Ovary (tissue), 7 donors: ENCODE measurements at regions not wholly inside any gene's neighbourhood (a gene's known extent, or its start where the extent isn't known, plus 50 kb on each side); places are given as distances from the start of the nearest gene placed in this dataset.
"Not testable (repeated sequence)": the region's sequence is repeated elsewhere in the genome, so short reads cannot be mapped to it uniquely, and the experiment has no call there.

Experiments
- DNase-seq, 5 donors: peaks; one replicate each; pipeline ENCODE4 v3.0.0-alpha.2; 2019 to 2020
- H3K27ac ChIP-seq, 2 donors: fragments of 200-600 bp; one replicate each; pipeline versions ENCODE4 v1.5.1 to v1.8.0; 2019 to 2022
- H3K27me3 ChIP-seq: fragments of 200-600 bp; one replicate; pipeline ENCODE4 v1.8.0; 2022
- H3K36me3 ChIP-seq: fragments of 200-600 bp; sonication (generic); one replicate; pipeline ENCODE4 v1.5.1; 2019
- H3K4me1 ChIP-seq: one replicate; pipeline ENCODE4 v1.8.1; 2013; ENCODE audit warnings: mild to moderate bottlenecking, moderate library complexity; ENCODE audit not compliant: insufficient read depth
- H3K4me3 ChIP-seq: fragments of 200-600 bp; sonication (generic); one replicate; pipeline ENCODE4 v1.5.1; 2017
- H3K9me3 ChIP-seq, 2 donors: fragments of 200-600 bp in 1 of 2; sonication (generic) in 1 of 2; one replicate each; pipeline versions ENCODE4 v1.5.1 to v1.8.1; 2013 to 2019; ENCODE audit warnings: mild to moderate bottlenecking in 1 of 2, moderate library complexity in 1 of 2
- WGBS, 3 donors: extraction: QIAGEN DNeasy Blood & Tissue Kit in 1 of 3; methylation state at CpG; one replicate each; pipeline versions ENCODE4 v1.1.5 to v1.1.7; 2013 to 2017; 5-methylcytosine and 5-hydroxymethylcytosine counted together
- intact Hi-C, 4 donors: fragments of 100-400 bp; cut with DNase I; formaldehyde crosslinking; loops; one replicate each; pipeline versions ENCODE4 v1.11.0 to v1.15.1; 2022 to 2023
- donor health status: DM: no; HTN: no; CAD: no; lungs with moderate emphysema.
- donor health status: DM: no; HTN: no; CAD: no.
- donor health status: Bipolar disorder and iron deficiency.
- donor health status: DM: no; HTN: no; CAD: no.
- donor health status: DM: yes; HTN: yes; CAD: no.

DNA sequence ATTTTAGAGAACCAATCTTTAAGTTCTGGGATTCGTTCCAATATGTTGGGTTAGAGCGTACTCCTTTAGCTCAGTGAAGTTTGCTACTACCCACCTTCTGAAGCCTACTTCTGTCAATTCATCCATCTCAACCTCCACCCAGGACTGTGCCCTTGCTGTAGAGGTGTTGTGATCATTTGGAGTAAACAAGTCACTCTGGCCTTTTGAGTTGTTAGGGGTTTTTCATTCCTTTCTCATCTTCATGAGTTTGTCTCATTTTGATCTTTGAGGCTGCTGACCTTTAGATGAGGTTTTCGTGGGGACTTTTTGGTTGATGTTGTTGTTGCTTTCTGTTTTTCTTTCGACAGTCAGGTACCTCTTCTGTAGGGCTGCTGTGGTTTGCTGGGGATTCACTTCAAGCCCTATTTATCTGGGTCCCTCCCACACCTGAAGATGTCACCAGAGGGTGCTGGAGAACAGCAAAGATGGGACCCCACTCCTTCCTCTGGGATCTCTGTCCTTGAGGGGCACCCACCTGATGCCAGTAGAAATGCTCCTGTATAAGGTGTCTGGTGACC, 158.4 kb downstream of the ANKRD36B start:
- no CpG with 5 or more reads among the region's 4 CpGs for WGBS, 3 donors
- H3K36me3 ChIP-seq, H3K9me3 ChIP-seq, intact Hi-C loops, H3K4me3 ChIP-seq, H3K4me1 ChIP-seq, H3K27me3 ChIP-seq, DNase-seq, H3K27ac ChIP-seq: not testable (repeated sequence)

DNA sequence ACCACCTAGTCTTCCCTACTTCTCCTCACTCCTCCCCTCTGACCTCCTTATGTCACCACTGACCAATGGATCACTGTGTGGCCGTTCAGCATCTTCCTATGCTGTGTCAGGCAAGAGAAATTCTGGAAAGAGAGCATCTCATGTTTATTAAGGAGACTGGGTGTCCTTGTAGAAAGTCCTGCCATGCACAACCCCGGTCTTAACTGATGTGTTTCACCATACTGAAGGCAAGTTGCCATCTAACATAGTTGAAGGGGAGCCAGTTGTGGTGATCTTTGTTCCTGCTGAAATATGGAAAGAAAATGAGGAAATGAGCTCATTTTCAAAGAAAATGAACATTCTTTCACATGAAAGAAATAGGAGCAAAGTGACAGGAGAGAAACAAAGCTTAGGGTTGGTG, 167.3 kb downstream of the ANKRD36B start:
- no CpG with 5 or more reads among the region's 2 CpGs for WGBS, 3 donors
- H3K36me3 ChIP-seq, H3K4me3 ChIP-seq, DNase-seq, H3K27me3 ChIP-seq, intact Hi-C loops, H3K9me3 ChIP-seq, H3K27ac ChIP-seq, H3K4me1 ChIP-seq: not testable (repeated sequence)

DNA sequence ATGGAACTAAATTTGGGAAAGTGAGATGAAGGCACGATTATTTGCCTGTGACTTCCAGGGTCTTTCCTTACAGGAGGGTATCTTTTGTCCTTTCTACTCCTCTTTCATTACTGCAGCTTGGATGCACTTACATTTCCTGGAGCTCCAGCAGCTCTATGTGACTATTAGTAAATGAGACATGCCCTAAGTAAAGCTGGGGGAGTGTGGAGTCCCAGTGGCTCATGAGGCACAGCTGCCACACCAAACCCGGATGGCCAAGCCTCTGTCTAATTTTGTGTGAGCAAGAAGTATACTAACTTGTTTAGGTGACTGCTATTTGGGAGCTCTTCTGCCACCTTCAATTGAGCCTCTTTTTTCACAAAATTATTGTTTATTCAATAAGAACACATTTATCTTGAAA, 183.3 kb downstream of the ANKRD36B start:
- H3K9me3 ChIP-seq, H3K36me3 ChIP-seq, H3K4me1 ChIP-seq, intact Hi-C loops, H3K4me3 ChIP-seq, DNase-seq, H3K27ac ChIP-seq, H3K27me3 ChIP-seq: not testable (repeated sequence)
- WGBS, 3 donors, result no CpG with 5 or more reads among the region's 2 CpGs

DNA sequence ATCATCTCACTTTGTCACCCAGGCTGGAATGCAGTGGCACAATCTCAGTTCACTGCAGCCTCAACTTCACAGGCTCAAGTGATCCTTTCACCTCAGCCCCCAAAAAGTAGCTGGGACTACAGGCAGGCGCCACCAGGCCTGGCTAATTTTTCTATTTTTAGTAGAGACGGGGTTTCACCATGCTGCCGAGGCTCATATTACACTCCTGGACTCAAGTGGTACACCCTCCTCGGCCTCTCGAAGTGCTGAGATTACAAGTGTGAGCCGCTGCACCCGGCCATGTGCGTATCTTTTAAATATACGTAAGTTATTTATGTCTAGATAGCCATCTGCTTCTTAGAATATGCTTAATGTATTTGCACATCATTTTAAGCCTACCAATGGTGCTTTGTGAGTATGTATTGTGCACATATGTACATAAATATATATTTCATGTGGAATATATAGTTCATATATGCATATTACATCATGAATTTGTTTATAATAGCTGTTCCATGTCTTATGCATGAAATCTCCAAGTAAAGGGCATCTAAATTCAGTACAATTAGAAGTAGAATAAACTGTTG, 184.4 kb downstream of the ANKRD36B start:
- H3K4me3 ChIP-seq, intact Hi-C loops: not testable (repeated sequence)
- 50 to 89% methylated on average over 4 to 6 of the region's 9 CpGs; no CpG with 5 or more reads in 1 of the 3 donors for WGBS, 3 donors

DNA sequence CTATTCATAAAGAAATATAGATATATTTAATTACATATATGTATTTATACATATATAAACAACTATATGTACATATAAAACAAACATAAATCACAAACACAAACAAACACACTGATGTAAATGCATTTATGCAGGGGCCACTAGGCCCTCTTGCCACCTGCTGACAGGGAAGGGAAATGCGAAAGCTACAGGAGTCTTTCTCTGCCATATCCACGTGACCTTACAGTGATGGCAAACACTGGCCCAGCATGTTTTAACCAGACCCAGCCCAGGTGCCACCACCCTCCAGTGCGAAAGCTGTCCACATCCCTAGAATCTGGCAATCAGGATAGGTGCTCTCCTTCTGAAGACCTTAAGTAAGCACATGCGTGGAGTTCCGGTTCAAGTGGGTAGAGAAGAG, 187.0 kb downstream of the ANKRD36B start:
- H3K9me3 ChIP-seq, DNase-seq, H3K27ac ChIP-seq, H3K4me3 ChIP-seq, intact Hi-C loops, H3K4me1 ChIP-seq, H3K36me3 ChIP-seq, H3K27me3 ChIP-seq: not testable (repeated sequence)
- no CpG with 5 or more reads among the region's 5 CpGs for WGBS, 3 donors

More for the DNA sequence above, 184.4 kb downstream of the ANKRD36B start:
- not testable (repeated sequence) for H3K9me3 ChIP-seq, DNase-seq, H3K36me3 ChIP-seq, H3K27ac ChIP-seq, H3K4me1 ChIP-seq, H3K27me3 ChIP-seq

DNA sequence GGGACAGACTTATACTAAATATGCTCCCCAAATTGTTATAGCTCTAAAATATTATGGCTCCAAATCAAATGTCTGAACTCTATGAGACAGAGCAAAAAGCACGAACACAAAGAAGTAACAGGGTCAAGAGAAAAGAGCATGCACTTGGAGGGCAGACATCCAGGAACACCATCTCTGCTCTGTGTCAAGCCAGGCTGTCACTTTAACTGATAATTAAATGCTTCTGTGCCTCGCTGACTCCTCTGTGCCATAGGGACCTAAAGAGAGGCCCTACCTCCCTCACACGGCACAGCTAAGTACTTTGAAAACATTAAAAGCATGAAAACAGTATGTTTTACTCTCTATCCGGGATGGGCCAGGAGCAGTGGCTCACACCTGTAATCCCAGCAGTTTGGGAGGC, 194.0 kb downstream of the ANKRD36B start:
- H3K27me3 ChIP-seq, H3K36me3 ChIP-seq, H3K9me3 ChIP-seq, DNase-seq, intact Hi-C loops, H3K4me1 ChIP-seq, H3K27ac ChIP-seq, H3K4me3 ChIP-seq: not testable (repeated sequence)
- 78 to 100% methylated on average over 1 to 3 of the region's 4 CpGs; no CpG with 5 or more reads in 1 of the 3 donors for WGBS, 3 donors

DNA sequence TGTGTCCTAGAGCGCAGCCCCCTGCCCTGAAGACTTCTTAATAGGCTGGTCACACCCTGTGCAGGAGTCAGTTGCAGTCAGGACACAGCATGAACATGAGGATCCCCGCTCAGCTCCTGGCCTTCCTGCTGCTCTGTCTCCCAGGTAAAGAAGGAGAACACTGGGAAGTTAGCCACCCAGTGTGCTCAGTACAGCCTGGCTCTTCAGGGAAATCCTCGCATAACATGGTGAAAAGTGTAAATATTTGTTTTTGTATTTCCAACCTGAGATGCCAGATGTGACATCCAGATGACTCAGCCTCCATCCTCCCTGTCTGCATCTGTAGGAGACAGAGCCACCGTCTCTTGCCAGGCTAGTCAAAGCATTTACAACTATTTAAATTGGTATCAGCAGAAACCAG, 203.9 kb downstream of the ANKRD36B start:
- intact Hi-C loops, DNase-seq, H3K27ac ChIP-seq, H3K9me3 ChIP-seq, H3K4me3 ChIP-seq, H3K27me3 ChIP-seq, H3K4me1 ChIP-seq, H3K36me3 ChIP-seq: not testable (repeated sequence)
- WGBS, 3 donors, result no CpG with 5 or more reads among the region's 4 CpGs

DNA sequence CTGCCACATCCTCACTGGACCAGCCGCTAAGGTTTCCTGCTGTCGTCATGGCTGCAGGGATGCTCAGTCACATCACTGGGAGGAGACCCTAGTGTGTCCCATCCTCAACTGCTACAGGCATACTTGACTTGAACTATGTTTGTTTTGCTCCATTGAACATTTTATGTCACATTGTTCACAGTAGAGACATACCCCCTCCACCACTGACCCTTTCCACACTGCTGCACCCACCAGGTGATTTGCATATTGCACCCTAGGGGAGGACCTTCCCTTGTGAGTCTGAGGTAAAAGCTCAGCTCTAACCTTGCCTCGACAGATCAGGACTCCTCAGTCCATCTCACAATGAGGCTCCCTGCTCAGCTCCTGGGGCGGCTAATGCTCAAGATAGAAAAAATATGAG, 213.8 kb downstream of the ANKRD36B start:
- intact Hi-C loops, H3K9me3 ChIP-seq, DNase-seq, H3K27me3 ChIP-seq, H3K4me1 ChIP-seq, H3K27ac ChIP-seq, H3K36me3 ChIP-seq, H3K4me3 ChIP-seq: not testable (repeated sequence)
- WGBS, 3 donors, result no CpG with 5 or more reads among the region's 4 CpGs

DNA sequence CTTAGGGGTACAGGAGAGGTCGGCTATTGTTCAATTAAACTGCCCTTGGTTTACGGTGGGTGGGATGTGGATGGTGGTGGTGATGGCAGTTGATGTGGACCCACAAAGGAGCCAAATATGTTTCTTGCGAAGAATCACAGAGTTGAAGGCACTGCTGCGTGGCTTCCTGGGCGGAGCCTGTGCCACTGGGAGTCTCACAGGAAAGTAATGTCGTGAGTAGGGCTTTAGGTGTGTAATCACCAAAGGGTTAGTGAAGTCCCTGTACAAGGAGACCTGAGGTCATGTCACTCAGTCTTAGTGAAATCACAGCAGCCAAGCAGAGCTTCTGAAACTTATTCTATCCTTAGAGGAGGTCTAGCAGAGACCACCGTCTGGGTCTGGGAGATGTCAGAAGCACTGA, 215.3 kb downstream of the ANKRD36B start:
- H3K27ac ChIP-seq, H3K4me3 ChIP-seq, H3K36me3 ChIP-seq, intact Hi-C loops, DNase-seq, H3K4me1 ChIP-seq, H3K27me3 ChIP-seq, H3K9me3 ChIP-seq: not testable (repeated sequence)
- WGBS, 3 donors, result no CpG with 5 or more reads among the region's 7 CpGs

DNA sequence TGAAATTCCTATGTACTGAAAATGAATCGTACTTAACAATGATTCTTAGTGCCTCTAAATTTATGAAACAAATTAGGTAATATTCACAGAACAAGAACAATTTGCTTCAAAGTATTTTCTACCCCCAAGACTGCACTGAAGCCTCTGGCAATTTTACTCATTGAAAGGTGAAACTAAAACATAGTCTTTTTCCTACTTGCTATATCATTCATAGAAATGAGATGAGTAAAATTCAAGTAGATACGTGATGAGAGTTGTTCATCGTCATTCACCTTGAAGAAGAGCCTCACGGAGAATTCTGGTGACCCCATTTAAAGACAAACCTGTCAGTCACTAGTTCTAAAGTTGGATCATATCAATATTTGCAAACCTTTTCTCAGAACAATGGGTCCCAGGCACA, 226.5 kb downstream of the ANKRD36B start:
- DNase-seq, intact Hi-C loops, H3K27ac ChIP-seq, H3K9me3 ChIP-seq, H3K27me3 ChIP-seq, H3K4me1 ChIP-seq, H3K36me3 ChIP-seq, H3K4me3 ChIP-seq: not testable (repeated sequence)
- WGBS, 3 donors, result no CpG with 5 or more reads among the region's 4 CpGs
